ENCODE measurements at regions not wholly inside any gene's neighbourhood (a gene's known extent, or its start where the extent isn't known, plus 50 kb on each side); places are given as distances from the start of the nearest gene placed in this dataset.

- DNase-seq: no peak
Measured at GRCh38 chr2:128737546-128737826, 418.8 kb upstream of the HS6ST1 start.

- no peak for DNase-seq
Measured at GRCh38 chr2:128738446-128739110, 419.9 kb upstream of the HS6ST1 start.

- no peak for DNase-seq
Measured at GRCh38 chr2:128742467-128742866, 423.8 kb upstream of the HS6ST1 start.

GRCh38 chr2:128745946-128746345, 427.3 kb upstream of the HS6ST1 start:
- no peak for DNase-seq

GRCh38 chr2:128746356-128746755, 427.7 kb upstream of the HS6ST1 start:
- DNase-seq: no peak

GRCh38 chr2:128748336-128748735, 429.7 kb upstream of the HS6ST1 start:
- no peak for DNase-seq

- DNase-seq: no peak
Measured at GRCh38 chr2:128748835-128749605, 430.4 kb upstream of the HS6ST1 start.

GRCh38 chr2:128750328-128751165, 431.9 kb upstream of the HS6ST1 start:
- no peak for DNase-seq

GRCh38 chr2:128751746-128752145, 433.1 kb upstream of the HS6ST1 start:
- no peak for DNase-seq

GRCh38 chr2:128752691-128753263, 434.1 kb upstream of the HS6ST1 start:
- DNase-seq: no peak

- DNase-seq: no peak
Measured at GRCh38 chr2:128753321-128753720, 434.7 kb upstream of the HS6ST1 start.

GRCh38 chr2:128753800-128754199, 435.1 kb upstream of the HS6ST1 start:
- no peak for DNase-seq

GRCh38 chr2:128754246-128754724, 435.6 kb upstream of the HS6ST1 start:
- DNase-seq: no peak

GRCh38 chr2:128755695-128756364, 437.2 kb upstream of the HS6ST1 start:
- DNase-seq: no peak

GRCh38 chr2:128756365-128756717, 437.7 kb upstream of the HS6ST1 start:
- no peak for DNase-seq

- no peak for DNase-seq
Measured at GRCh38 chr2:128765811-128766210, 447.1 kb upstream of the HS6ST1 start.

GRCh38 chr2:128768041-128768440, 449.4 kb upstream of the HS6ST1 start:
- no peak for DNase-seq

GRCh38 chr2:128769457-128770142, 450.9 kb upstream of the HS6ST1 start:
- DNase-seq: no peak

GRCh38 chr2:128770143-128771085, 451.7 kb upstream of the HS6ST1 start:
- DNase-seq: no peak

GRCh38 chr2:128771401-128771800, 452.7 kb upstream of the HS6ST1 start:
- DNase-seq: no peak

- DNase-seq: no peak
Measured at GRCh38 chr2:128772671-128773070, 454.0 kb upstream of the HS6ST1 start.

Measured in T-helper 9 cell (primary cell).